ENCODE measurements at regions not wholly inside any gene's neighbourhood (a gene's known extent, or its start where the extent isn't known, plus 50 kb on each side); places are given as distances from the start of the nearest gene placed in this dataset.

GRCh38 chr4:26174027-26174426, 146.8 kb upstream of the RBPJ start:
- Histone ChIP-seq H3K27ac (replicated peaks; ENCODE audit: low read length) (no peak overlapping the region), H3K36me3 (replicated peaks in 1 of 2; ENCODE audit: control insufficient read depth in 2 of 2, insufficient read depth in 2 of 2, low read length in 2 of 2) (no peaks in the 10 kb centered on the region), H3K23ac (ENCODE audit: low read depth, low read length, poor library complexity) (no peak overlapping the region), H2BK120ac (ENCODE audit: low read depth, low read length) (no peak overlapping the region), H3K9me3 (replicated peaks in 1 of 2; ENCODE audit: control insufficient read depth in 2 of 2, insufficient read depth in 1 of 2, low read depth in 1 of 2, low read length in 2 of 2) (no peaks in the 10 kb centered on the region), H2BK5ac (ENCODE audit: low read length) (no peak overlapping the region), H2AFZ (ENCODE audit: low read length) (no peak overlapping the region), H3K9ac (ENCODE audit: low read depth, low read length, poor library complexity) (no peak overlapping the region), H2AK5ac (ENCODE audit: low read depth, low read length) (no peak overlapping the region), H4K8ac (ENCODE audit: low read depth, low read length) (no peak overlapping the region), H3K79me1 (ENCODE audit: low read depth, low read length) (no peaks in the 10 kb centered on the region), H3K14ac (ENCODE audit: low read length) (no peak overlapping the region), H4K91ac (ENCODE audit: low read depth, low read length, poor library complexity) (no peak overlapping the region), H2BK15ac (ENCODE audit: low read length) (no peak overlapping the region), H3K4me1 (ENCODE audit: control insufficient read depth in 2 of 2, insufficient read depth in 1 of 2, low read depth in 1 of 2, low read length in 2 of 2) (peaks cover 0 to 11% of the 10 kb centered on the region in 2 donors), H3K18ac (ENCODE audit: low read length) (no peak overlapping the region), H3K27me3 (ENCODE audit: control insufficient read depth in 3 of 3, insufficient read depth in 3 of 3, low read depth in 1 of 3, low read length in 3 of 3) (no peaks in the 10 kb centered on the region), H3K4me3 (ENCODE audit: low read length in 2 of 2) (no peak overlapping the region), H3K4me2 (ENCODE audit: insufficient read depth, low read length, poor library complexity, severe bottlenecking) (no peak overlapping the region), H3K4ac (ENCODE audit: low read length) (no peak overlapping the region), H2BK12ac (ENCODE audit: low read length) (no peak overlapping the region)
- no CpG with 5 or more reads among the region's 9 CpGs for WGBS, 2 donors (ENCODE audit: extremely low coverage in 2 of 2, insufficient read length in 2 of 2, insufficient replicate concordance in 1 of 2)
- DNase-seq (ENCODE audit: low spot score) = no peak

DNA sequence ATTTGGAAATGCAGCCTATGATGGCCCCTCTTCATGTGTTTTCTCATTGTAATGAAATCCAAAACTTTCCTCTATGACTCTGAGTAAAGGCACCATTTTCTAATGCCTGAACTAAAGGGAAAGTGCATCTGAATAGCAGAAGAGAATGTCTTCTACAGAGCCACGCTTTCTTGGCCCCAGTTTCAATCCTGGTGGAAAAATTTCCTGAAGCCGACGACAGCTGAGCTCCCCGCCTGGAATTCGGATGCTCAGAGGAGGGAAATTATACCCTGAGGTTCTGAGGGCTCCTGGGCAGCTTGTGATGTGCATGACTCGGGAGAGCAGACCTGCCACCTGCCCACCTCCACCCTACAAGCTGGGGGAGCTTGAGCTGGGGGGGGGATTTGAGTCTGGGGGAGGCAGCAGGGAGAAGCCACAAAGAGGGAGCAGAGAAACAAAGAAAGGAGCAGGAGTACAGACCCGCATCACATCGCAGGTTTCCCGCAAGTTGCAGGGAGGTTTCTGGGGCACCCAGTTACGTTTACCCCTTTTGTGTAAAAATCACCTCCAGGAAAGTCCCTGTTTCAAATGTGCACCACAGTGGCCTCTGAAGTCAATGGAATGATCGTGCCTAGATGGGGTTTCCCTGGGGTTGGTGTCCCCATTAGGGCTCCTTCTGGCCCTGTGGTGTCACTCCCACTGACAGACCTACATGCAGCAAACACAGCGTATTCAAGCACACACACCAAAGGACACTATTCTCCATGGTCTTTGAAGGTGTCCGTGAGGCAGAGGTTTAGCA, 145.6 kb upstream of the RBPJ start:
- H3K27me3 ChIP-seq (ENCODE audit: control insufficient read depth in 3 of 3, insufficient read depth in 3 of 3, low read depth in 1 of 3, low read length in 3 of 3) = no peaks in the 10 kb centered on the region
- H3K4me1 ChIP-seq (ENCODE audit: control insufficient read depth in 2 of 2, insufficient read depth in 1 of 2, low read depth in 1 of 2, low read length in 2 of 2) = peaks cover 0 to 11% of the 10 kb centered on the region in 2 donors
- H2BK5ac ChIP-seq (ENCODE audit: low read length) = no peak overlapping the region
- no peak overlapping the region for H2AK5ac ChIP-seq (ENCODE audit: low read depth, low read length)
- no peaks in the 10 kb centered on the region for H3K9me3 ChIP-seq (replicated peaks in 1 of 2; ENCODE audit: control insufficient read depth in 2 of 2, insufficient read depth in 1 of 2, low read depth in 1 of 2, low read length in 2 of 2)
- H3K18ac ChIP-seq (ENCODE audit: low read length) = no peak overlapping the region
- no peak overlapping the region for H2BK15ac ChIP-seq (ENCODE audit: low read length)
- no peaks in the 10 kb centered on the region for H3K79me1 ChIP-seq (ENCODE audit: low read depth, low read length)
- H3K36me3 ChIP-seq (replicated peaks in 1 of 2; ENCODE audit: control insufficient read depth in 2 of 2, insufficient read depth in 2 of 2, low read length in 2 of 2) = no peaks in the 10 kb centered on the region
- no peak overlapping the region for H3K4ac ChIP-seq (ENCODE audit: low read length)
- WGBS, 2 donors (ENCODE audit: extremely low coverage in 2 of 2, insufficient read length in 2 of 2, insufficient replicate concordance in 1 of 2) = no CpG with 5 or more reads among the region's 13 CpGs
- no peak overlapping the region for H3K23ac ChIP-seq (ENCODE audit: low read depth, low read length, poor library complexity)
- H4K91ac ChIP-seq (ENCODE audit: low read depth, low read length, poor library complexity) = no peak overlapping the region
- H2BK120ac ChIP-seq (ENCODE audit: low read depth, low read length) = no peak overlapping the region
- no peak overlapping the region for H2AFZ ChIP-seq (ENCODE audit: low read length)
- H2BK12ac ChIP-seq (ENCODE audit: low read length) = no peak overlapping the region
- H3K4me2 ChIP-seq (ENCODE audit: insufficient read depth, low read length, poor library complexity, severe bottlenecking) = no peak overlapping the region
- no peak for DNase-seq (ENCODE audit: low spot score)
- no peak overlapping the region for H3K27ac ChIP-seq (replicated peaks; ENCODE audit: low read length)
- no peak overlapping the region for H4K8ac ChIP-seq (ENCODE audit: low read depth, low read length)
- no peak overlapping the region for H3K14ac ChIP-seq (ENCODE audit: low read length)
- no peak overlapping the region for H3K4me3 ChIP-seq (ENCODE audit: low read length in 2 of 2)
- no peak overlapping the region for H3K9ac ChIP-seq (ENCODE audit: low read depth, low read length, poor library complexity)

GRCh38 chr4:26175905-26176470, 144.8 kb upstream of the RBPJ start:
- Histone ChIP-seq H2BK15ac (ENCODE audit: low read length) (no peak overlapping the region), H3K18ac (ENCODE audit: low read length) (no peak overlapping the region), H3K14ac (ENCODE audit: low read length) (no peak overlapping the region), H2AFZ (ENCODE audit: low read length) (no peak overlapping the region), H2BK12ac (ENCODE audit: low read length) (no peak overlapping the region), H2BK5ac (ENCODE audit: low read length) (no peak overlapping the region), H3K4me1 (ENCODE audit: control insufficient read depth in 2 of 2, insufficient read depth in 1 of 2, low read depth in 1 of 2, low read length in 2 of 2) (peaks cover 0 to 11% of the 10 kb centered on the region in 2 donors), H3K4me2 (ENCODE audit: insufficient read depth, low read length, poor library complexity, severe bottlenecking) (no peak overlapping the region), H4K8ac (ENCODE audit: low read depth, low read length) (no peak overlapping the region), H3K36me3 (replicated peaks in 1 of 2; ENCODE audit: control insufficient read depth in 2 of 2, insufficient read depth in 2 of 2, low read length in 2 of 2) (no peaks in the 10 kb centered on the region), H2BK120ac (ENCODE audit: low read depth, low read length) (no peak overlapping the region), H3K4me3 (ENCODE audit: low read length in 2 of 2) (no peak overlapping the region), H3K27ac (replicated peaks; ENCODE audit: low read length) (no peak overlapping the region), H3K23ac (ENCODE audit: low read depth, low read length, poor library complexity) (no peak overlapping the region), H3K9me3 (replicated peaks in 1 of 2; ENCODE audit: control insufficient read depth in 2 of 2, insufficient read depth in 1 of 2, low read depth in 1 of 2, low read length in 2 of 2) (no peaks in the 10 kb centered on the region), H2AK5ac (ENCODE audit: low read depth, low read length) (no peak overlapping the region), H4K91ac (ENCODE audit: low read depth, low read length, poor library complexity) (no peak overlapping the region), H3K9ac (ENCODE audit: low read depth, low read length, poor library complexity) (no peak overlapping the region), H3K27me3 (ENCODE audit: control insufficient read depth in 3 of 3, insufficient read depth in 3 of 3, low read depth in 1 of 3, low read length in 3 of 3) (no peaks in the 10 kb centered on the region), H3K79me1 (ENCODE audit: low read depth, low read length) (no peaks in the 10 kb centered on the region), H3K4ac (ENCODE audit: low read length) (no peak overlapping the region)
- DNase-seq (ENCODE audit: low spot score) = no peak
- WGBS, 2 donors (ENCODE audit: extremely low coverage in 2 of 2, insufficient read length in 2 of 2, insufficient replicate concordance in 1 of 2) = no CpG with 5 or more reads among the region's 4 CpGs

GRCh38 chr4:26176598-26177149, 144.1 kb upstream of the RBPJ start:
- Histone ChIP-seq H2BK120ac (ENCODE audit: low read depth, low read length) (no peak overlapping the region), H3K18ac (ENCODE audit: low read length) (no peak overlapping the region), H3K23ac (ENCODE audit: low read depth, low read length, poor library complexity) (no peak overlapping the region), H2BK15ac (ENCODE audit: low read length) (no peak overlapping the region), H3K14ac (ENCODE audit: low read length) (no peak overlapping the region), H2AK5ac (ENCODE audit: low read depth, low read length) (no peak overlapping the region), H2BK12ac (ENCODE audit: low read length) (no peak overlapping the region), H3K36me3 (replicated peaks in 1 of 2; ENCODE audit: control insufficient read depth in 2 of 2, insufficient read depth in 2 of 2, low read length in 2 of 2) (no peaks in the 10 kb centered on the region), H3K9ac (ENCODE audit: low read depth, low read length, poor library complexity) (peak overlapping the region; percentile 5), H3K27ac (replicated peaks; ENCODE audit: low read length) (no peak overlapping the region), H3K9me3 (replicated peaks in 1 of 2; ENCODE audit: control insufficient read depth in 2 of 2, insufficient read depth in 1 of 2, low read depth in 1 of 2, low read length in 2 of 2) (no peaks in the 10 kb centered on the region), H2AFZ (ENCODE audit: low read length) (no peak overlapping the region), H4K91ac (ENCODE audit: low read depth, low read length, poor library complexity) (no peak overlapping the region), H3K4me3 (ENCODE audit: low read length in 2 of 2) (no peak overlapping the region), H3K4ac (ENCODE audit: low read length) (no peak overlapping the region), H3K27me3 (ENCODE audit: control insufficient read depth in 3 of 3, insufficient read depth in 3 of 3, low read depth in 1 of 3, low read length in 3 of 3) (no peaks in the 10 kb centered on the region), H3K4me2 (ENCODE audit: insufficient read depth, low read length, poor library complexity, severe bottlenecking) (no peak overlapping the region), H3K4me1 (ENCODE audit: control insufficient read depth in 2 of 2, insufficient read depth in 1 of 2, low read depth in 1 of 2, low read length in 2 of 2) (peaks cover 0 to 10% of the 10 kb centered on the region in 2 donors), H4K8ac (ENCODE audit: low read depth, low read length) (no peak overlapping the region), H3K79me1 (ENCODE audit: low read depth, low read length) (no peaks in the 10 kb centered on the region), H2BK5ac (ENCODE audit: low read length) (no peak overlapping the region)
- no peak for DNase-seq (ENCODE audit: low spot score)
- no CpG with 5 or more reads among the region's 8 CpGs for WGBS, 2 donors (ENCODE audit: extremely low coverage in 2 of 2, insufficient read length in 2 of 2, insufficient replicate concordance in 1 of 2)

Data from neuronal stem cell (in vitro differentiated cells).